H9 (cell line): ENCODE measurements at regions not wholly inside any gene's neighbourhood (a gene's known extent, or its start where the extent isn't known, plus 50 kb on each side); places are given as distances from the start of the nearest gene placed in this dataset.

Experiments
- DNase-seq: peaks from one replicate; pipeline ENCODE4 v3.0.0-alpha.2; 2017
- H2AFZ ChIP-seq: one replicate; pipeline ENCODE4 v1.6.1; 2013; ENCODE audit warnings: mild to moderate bottlenecking, low read length, control low read depth, moderate library complexity
- H2AK5ac ChIP-seq: 2 replicates; pipeline ENCODE4 v1.6.1; 2013; ENCODE audit warnings: low read length, control low read depth, mixed read lengths; ENCODE audit not compliant: insufficient read length
- H2BK120ac ChIP-seq: one replicate; pipeline ENCODE4 v1.6.1; 2013; ENCODE audit warnings: low read depth, mild to moderate bottlenecking, low read length, control low read depth, inconsistent platforms; ENCODE audit not compliant: poor library complexity, severe bottlenecking
- H2BK12ac ChIP-seq: 2 replicates; pipeline ENCODE4 v1.6.1; 2013; ENCODE audit warnings: low read length, control low read depth, mixed read lengths, low read depth; ENCODE audit not compliant: insufficient read length
- H2BK15ac ChIP-seq: 2 replicates; pipeline ENCODE4 v1.6.1; 2013; ENCODE audit warnings: low read depth, low read length, control low read depth
- H2BK20ac ChIP-seq: one replicate; pipeline ENCODE4 v1.6.1; 2013; ENCODE audit warnings: low read depth, mild to moderate bottlenecking, low read length, control low read depth, inconsistent platforms; ENCODE audit not compliant: poor library complexity, severe bottlenecking
- H2BK5ac ChIP-seq: 2 replicates; pipeline ENCODE4 v1.6.1; 2013; ENCODE audit warnings: low read length, control low read depth, mixed read lengths; ENCODE audit not compliant: insufficient read length
- H3K14ac ChIP-seq: 2 replicates; pipeline ENCODE4 v1.6.1; 2013; ENCODE audit warnings: low read length, control low read depth; ENCODE audit not compliant: insufficient read depth
- H3K18ac ChIP-seq: 2 replicates; pipeline ENCODE4 v1.6.1; 2013; ENCODE audit warnings: low read depth, mild to moderate bottlenecking, mixed read lengths, low read length, control low read depth; ENCODE audit not compliant: insufficient read length
- H3K23ac ChIP-seq: 2 replicates; pipeline ENCODE4 v1.6.1; 2013; ENCODE audit warnings: low read length, control low read depth, mixed read lengths, low read depth; ENCODE audit not compliant: insufficient read length
- H3K23me2 ChIP-seq: 2 replicates; pipeline ENCODE4 v1.6.1; 2013; ENCODE audit warnings: low read depth, mild to moderate bottlenecking, mixed read lengths, low read length, control low read depth; ENCODE audit not compliant: insufficient read length, poor library complexity, severe bottlenecking
- H3K27ac ChIP-seq: 2 replicates; pipeline ENCODE4 v1.5.1; 2013; ENCODE audit warnings: low read length, control low read depth, mixed read lengths, low read depth; ENCODE audit not compliant: insufficient read length
- H3K27me3 ChIP-seq: 2 replicates; pipeline ENCODE4 v1.6.1; 2013; ENCODE audit warnings: low read length, control low read depth, inconsistent platforms; ENCODE audit not compliant: insufficient read depth
- H3K4ac ChIP-seq: 2 replicates; pipeline ENCODE4 v1.6.1; 2013; ENCODE audit warnings: low read depth, mild to moderate bottlenecking, control low read depth, inconsistent platforms, low read length, moderate library complexity
- H3K4me1 ChIP-seq: 2 replicates; pipeline ENCODE4 v1.6.1; 2013; ENCODE audit warnings: low read length, control low read depth, inconsistent platforms; ENCODE audit not compliant: insufficient read depth
- H3K4me2 ChIP-seq: 2 replicates; pipeline ENCODE4 v1.6.1; 2013; ENCODE audit warnings: low read length, control low read depth, mixed read lengths; ENCODE audit not compliant: insufficient read length, insufficient read depth
- H3K56ac ChIP-seq: 2 replicates; pipeline ENCODE4 v1.6.1; 2013; ENCODE audit warnings: low read depth, mild to moderate bottlenecking, mixed read lengths, low read length, control low read depth; ENCODE audit not compliant: insufficient read length
- H3K79me1 ChIP-seq: 2 replicates; pipeline ENCODE4 v1.6.1; 2013; ENCODE audit warnings: low read depth, mild to moderate bottlenecking, moderate library complexity, low read length, control low read depth, inconsistent platforms; ENCODE audit not compliant: insufficient read depth, poor library complexity, severe bottlenecking
- H3K79me2 ChIP-seq: 2 replicates; pipeline ENCODE4 v1.6.1; 2013; ENCODE audit warnings: low read length, control low read depth, inconsistent platforms; ENCODE audit not compliant: insufficient read depth
- H3K9ac ChIP-seq: 2 replicates; pipeline ENCODE4 v1.6.1; 2013; ENCODE audit warnings: low read length, control low read depth, mixed read lengths; ENCODE audit not compliant: insufficient read length; ENCODE audit errors: extremely low read depth
- H3K9me3 ChIP-seq: one replicate; pipeline ENCODE4 v1.6.1; 2013; ENCODE audit warnings: low read depth, low read length, inconsistent platforms; ENCODE audit not compliant: control insufficient read depth
- H3T11ph ChIP-seq: one replicate; pipeline ENCODE4 v1.6.1; 2013; ENCODE audit warnings: mild to moderate bottlenecking, low read length, control low read depth, inconsistent platforms
- H4K20me1 ChIP-seq: one replicate; pipeline ENCODE4 v1.6.1; 2013; ENCODE audit not compliant: control insufficient read depth, insufficient read length, insufficient read depth
- H4K5ac ChIP-seq: 2 replicates; pipeline ENCODE4 v1.6.1; 2013; ENCODE audit warnings: low read depth, mild to moderate bottlenecking, mixed read lengths, low read length, control low read depth; ENCODE audit not compliant: insufficient read length
- H4K8ac ChIP-seq: replicated peaks from 2 replicates; pipeline ENCODE4 v1.6.1; 2013; ENCODE audit warnings: low read length, control low read depth, mixed read lengths, low read depth; ENCODE audit not compliant: insufficient read length
- H4K91ac ChIP-seq: 2 replicates; pipeline ENCODE4 v1.6.1; 2013; ENCODE audit warnings: low read depth, mild to moderate bottlenecking, moderate library complexity, mixed read lengths, low read length, control low read depth; ENCODE audit not compliant: insufficient read length
- H3K27ac Mint-ChIP-seq, 3 experiments: 2 replicates in 2 of 3; 3 replicates in 1 of 3; pipeline ENCODE4 v1.8.0; 2020 to 2021; ENCODE audit warnings: mixed read lengths in 3 of 3, mild to moderate bottlenecking in 1 of 3, moderate library complexity in 1 of 3
- H3K27me3 Mint-ChIP-seq: 2 replicates; pipeline ENCODE4 v1.8.0; 2021; ENCODE audit warnings: low read depth, mild to moderate bottlenecking, moderate library complexity, mixed read lengths
- H3K36me3 Mint-ChIP-seq, 3 experiments: 2 replicates in 2 of 3; 3 replicates in 1 of 3; pipeline ENCODE4 v1.8.0; 2020 to 2021; ENCODE audit warnings: low read depth in 3 of 3, mixed read lengths in 3 of 3; ENCODE audit not compliant: insufficient read depth in 1 of 3
- H3K4me1 Mint-ChIP-seq, 2 experiments: 2 replicates each; pipeline ENCODE4 v1.8.0; 2020; ENCODE audit warnings: mixed read lengths in 2 of 2
- H3K4me3 Mint-ChIP-seq, 2 experiments: 2 replicates in 1 of 2; 3 replicates in 1 of 2; pipeline ENCODE4 v1.8.0; 2020 to 2021; ENCODE audit warnings: mild to moderate bottlenecking in 2 of 2, mixed read lengths in 2 of 2, moderate library complexity in 1 of 2
- H3K9me3 Mint-ChIP-seq, 2 experiments: 2 replicates in 1 of 2; 3 replicates in 1 of 2; pipeline ENCODE4 v1.8.0; 2020; ENCODE audit warnings: mild to moderate bottlenecking in 2 of 2, mixed read lengths in 2 of 2, moderate library complexity in 1 of 2
- TF ChIP-seq, protein P1 (sequence below): fragments of 200-600 bp; sonication (generic); conservative IDR thresholded peaks from 3 replicates; pipeline ENCODE4 v1.8.0; 2021; ENCODE audit warnings: antibody characterized with exemption, mild to moderate bottlenecking

DNA sequence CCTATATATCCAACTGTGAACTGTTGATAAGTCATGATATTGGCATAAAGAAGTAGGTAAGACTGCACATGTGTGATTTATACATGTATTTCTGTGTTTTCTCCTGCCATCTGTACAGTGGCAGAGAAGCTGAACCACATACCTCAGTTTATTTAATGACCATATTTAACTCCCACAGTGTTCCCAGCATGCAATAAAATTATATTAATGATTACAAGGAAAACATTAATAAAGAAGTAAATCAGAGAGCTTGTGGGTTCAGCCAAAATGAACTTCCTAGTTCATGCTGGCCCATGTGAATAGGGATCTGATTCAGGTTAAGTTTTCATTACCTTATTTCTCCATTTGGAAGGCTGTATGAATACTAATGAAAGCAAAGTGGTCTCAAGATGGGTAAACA is 439.2 kb downstream of the CNTN6 start:
- Histone ChIP-seq H3K14ac (no peak overlapping the region), H3K9me3 (no peaks in the 10 kb centered on the region), H3K18ac (no peak overlapping the region), H3K27ac (no peak overlapping the region), H3T11ph (no peak overlapping the region), H2BK120ac (no peak overlapping the region), H2BK20ac (no peak overlapping the region), H3K23ac (no peak overlapping the region), H4K91ac (no peak overlapping the region), H3K27me3 (no peaks in the 10 kb centered on the region), H3K4me1 (no peaks in the 10 kb centered on the region), H3K79me1 (no peaks in the 10 kb centered on the region), H3K56ac (no peak overlapping the region), H3K23me2 (no peaks in the 10 kb centered on the region), H3K79me2 (no peaks in the 10 kb centered on the region), H2BK15ac (no peak overlapping the region), H4K5ac (no peak overlapping the region), H2BK5ac (no peak overlapping the region), H3K4me2 (no peak overlapping the region), H2AK5ac (no peak overlapping the region), H3K4ac (no peak overlapping the region), H2BK12ac (no peak overlapping the region), H2AFZ (no peak overlapping the region), H3K9ac (no peak overlapping the region), H4K8ac (no peak overlapping the region), H4K20me1 (no peaks in the 10 kb centered on the region)
- TF ChIP-seq, protein P1, sequence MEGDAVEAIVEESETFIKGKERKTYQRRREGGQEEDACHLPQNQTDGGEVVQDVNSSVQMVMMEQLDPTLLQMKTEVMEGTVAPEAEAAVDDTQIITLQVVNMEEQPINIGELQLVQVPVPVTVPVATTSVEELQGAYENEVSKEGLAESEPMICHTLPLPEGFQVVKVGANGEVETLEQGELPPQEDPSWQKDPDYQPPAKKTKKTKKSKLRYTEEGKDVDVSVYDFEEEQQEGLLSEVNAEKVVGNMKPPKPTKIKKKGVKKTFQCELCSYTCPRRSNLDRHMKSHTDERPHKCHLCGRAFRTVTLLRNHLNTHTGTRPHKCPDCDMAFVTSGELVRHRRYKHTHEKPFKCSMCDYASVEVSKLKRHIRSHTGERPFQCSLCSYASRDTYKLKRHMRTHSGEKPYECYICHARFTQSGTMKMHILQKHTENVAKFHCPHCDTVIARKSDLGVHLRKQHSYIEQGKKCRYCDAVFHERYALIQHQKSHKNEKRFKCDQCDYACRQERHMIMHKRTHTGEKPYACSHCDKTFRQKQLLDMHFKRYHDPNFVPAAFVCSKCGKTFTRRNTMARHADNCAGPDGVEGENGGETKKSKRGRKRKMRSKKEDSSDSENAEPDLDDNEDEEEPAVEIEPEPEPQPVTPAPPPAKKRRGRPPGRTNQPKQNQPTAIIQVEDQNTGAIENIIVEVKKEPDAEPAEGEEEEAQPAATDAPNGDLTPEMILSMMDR = no peak
- Mint-ChIP-seq H3K4me3 (no peak overlapping the region), H3K27me3 (no peaks in the 10 kb centered on the region), H3K4me1 (peaks cover 0 to 3% of the 10 kb centered on the region in 2 experiments; a peak in 1 of 4 replicates), H3K36me3 (peaks cover 2 to 7% (median 3%) of the 10 kb centered on the region in 3 experiments; a peak in 6 of 7 replicates), H3K9me3 (peaks cover 7 to 10% of the 10 kb centered on the region in 2 experiments), H3K27ac (no peak overlapping the region)
- no peak for DNase-seq
